ENCODE measurements at regions not wholly inside any gene's neighbourhood (a gene's known extent, or its start where the extent isn't known, plus 50 kb on each side); places are given as distances from the start of the nearest gene placed in this dataset.

- DNase-seq: no peak
These were observed 227.7 kb downstream of the BCAT1 start for GRCh38 chr12:24721191-24721590.

DNA sequence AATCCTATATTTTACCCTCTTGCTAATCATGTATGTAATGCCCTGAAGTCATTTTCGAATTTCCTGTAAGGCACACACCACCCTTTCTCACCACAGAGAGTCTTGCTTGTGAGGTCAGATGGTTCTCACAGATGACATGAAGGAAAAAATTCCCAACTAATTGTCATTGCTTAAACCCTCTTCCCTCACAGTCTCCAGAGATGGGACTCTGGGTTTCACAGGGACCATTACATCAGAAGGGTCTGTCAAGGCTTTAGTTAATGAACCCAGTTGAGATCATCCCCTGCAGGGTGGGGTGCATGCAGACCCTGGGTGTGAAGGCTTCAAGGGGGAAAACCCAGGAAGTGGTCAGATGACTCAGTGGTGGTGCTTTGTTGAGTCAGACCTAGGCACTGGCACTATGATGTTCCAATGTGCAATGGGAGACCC is 229.6 kb downstream of the BCAT1 start:
- DNase-seq: no peak

DNA sequence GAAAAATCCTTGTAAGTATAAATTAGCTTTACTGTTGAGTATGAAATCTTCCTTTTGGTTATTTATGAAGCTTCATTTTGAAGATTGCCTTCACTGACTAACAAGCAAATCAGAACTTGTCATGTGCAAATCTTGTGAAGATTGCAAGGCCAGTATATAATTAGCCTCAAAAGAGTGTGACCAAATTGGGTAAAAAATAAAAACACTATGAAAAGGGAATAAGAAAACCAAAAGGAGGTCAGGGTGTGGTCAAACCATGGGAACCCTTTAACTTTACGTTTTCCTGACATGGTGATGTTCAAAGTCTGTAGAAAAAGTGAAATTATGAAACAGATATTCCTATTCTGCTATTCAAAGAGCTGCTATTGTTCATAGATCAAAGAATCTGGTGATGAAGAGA is 230.3 kb downstream of the BCAT1 start:
- DNase-seq: no peak

- DNase-seq: no peak
These were observed 234.7 kb downstream of the BCAT1 start for GRCh38 chr12:24714237-24714636.

DNA sequence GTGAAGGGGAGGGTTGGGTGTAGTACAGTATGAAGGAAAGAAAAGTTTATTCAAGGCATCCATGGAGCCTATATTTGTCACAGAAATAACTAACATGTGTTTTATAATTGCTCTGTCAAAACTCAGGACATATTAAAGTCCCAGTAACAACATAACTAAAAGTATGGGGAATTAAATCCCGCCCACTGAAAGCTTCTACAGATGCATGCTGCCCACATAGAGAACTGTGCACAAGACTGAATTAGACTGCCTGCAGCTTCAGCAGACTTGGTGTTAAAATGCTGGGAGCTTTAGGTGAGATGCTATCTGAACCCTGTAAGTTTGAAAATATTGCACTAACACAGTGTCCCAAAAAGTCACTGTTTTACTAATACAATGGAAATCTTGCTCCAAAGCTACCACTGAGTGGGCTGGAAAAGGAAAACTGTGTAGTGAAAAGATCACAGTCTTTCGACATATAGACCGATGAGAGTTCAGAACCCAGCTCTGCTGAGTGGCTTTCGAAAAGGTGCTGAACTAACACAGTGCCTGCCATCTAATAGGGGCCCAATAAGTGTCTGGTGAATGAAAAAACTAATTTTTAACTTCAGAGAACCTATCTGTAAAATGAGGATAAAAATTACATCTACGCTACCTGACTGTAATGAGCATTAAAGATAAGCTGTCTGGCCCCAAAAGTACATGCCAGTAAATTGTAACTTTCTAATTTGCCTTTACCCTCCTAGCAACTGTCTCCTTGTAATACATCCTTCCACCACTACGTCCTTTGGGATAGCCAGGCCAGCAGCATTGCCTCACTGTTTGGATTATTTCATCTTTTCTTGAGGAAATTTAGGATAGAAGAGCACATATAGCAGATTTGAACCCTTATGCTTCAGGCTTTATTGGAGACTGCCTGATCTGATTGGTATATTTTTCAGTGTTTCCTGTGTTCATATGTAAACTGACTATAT is 237.6 kb downstream of the BCAT1 start:
- no peak for DNase-seq

DNA sequence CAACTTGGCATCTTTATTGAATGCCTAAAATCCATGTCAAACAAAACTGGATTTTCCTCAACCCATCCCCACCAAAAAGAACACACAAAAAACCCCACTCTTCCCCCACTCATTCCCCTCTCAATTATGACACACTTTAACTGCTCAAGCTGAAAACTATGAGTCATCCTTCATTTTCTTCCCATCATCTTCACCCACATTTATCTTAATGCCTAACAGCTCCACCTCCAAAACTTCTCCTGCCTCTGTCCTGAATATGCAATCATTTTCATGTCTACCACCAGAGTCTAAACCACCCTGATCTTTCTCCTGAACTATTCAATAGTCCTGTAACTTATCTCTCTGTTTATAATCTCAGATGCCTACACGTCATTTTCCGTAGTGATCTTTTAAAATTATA is 239.7 kb downstream of the BCAT1 start:
- DNase-seq: no peak

DNA sequence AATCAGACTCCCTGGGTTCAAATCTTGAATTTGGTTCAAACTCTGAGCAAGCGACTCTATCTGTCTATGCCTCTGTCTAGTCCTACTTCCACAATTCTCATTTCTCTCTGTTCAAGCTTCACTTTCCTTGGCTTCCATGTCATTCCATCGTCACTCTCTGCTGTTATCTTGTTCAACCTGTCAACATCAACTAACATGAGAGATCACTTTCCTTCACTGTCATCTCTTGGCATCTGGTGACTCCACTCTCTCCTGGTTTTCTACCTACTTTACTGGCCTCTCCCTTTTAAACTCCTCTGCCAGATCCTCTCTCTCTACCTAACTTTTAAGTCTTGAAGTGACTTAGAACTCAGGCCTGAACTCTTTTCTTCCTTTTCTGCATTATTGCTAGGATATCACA is 240.2 kb downstream of the BCAT1 start:
- DNase-seq: no peak

- DNase-seq: no peak
These were observed 240.9 kb downstream of the BCAT1 start for GRCh38 chr12:24708043-24708442.

GRCh38 chr12:24707334-24707733 is 241.6 kb downstream of the BCAT1 start:
- DNase-seq: no peak

DNA sequence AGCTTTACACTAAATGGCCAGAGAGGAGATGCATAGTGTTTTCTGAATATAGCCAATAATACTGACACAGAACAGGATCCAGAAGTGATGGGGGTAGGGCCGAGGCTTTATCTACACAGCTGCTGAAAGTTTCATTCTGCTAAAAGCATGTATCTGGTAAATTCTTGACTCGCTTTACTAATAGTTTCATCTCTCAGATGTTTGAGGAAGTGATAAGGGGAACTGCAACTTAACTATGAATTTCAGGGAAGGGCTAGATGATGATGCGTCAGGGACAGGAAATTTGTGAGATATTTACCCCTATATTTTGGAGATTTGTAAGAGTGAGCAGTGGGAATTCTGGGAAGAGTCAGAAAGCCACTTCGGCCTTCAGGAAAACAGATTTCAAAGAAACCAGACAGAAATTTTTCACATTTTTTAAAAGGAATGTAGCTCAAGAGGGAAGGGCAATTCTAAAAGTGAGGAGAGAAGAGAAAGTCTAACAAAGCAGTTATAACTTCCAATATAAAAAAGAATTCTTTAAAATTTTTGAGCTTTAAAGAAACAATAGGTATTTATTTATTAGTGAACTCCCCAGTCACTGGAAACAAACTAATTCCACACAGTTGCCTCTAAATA is 243.1 kb downstream of the BCAT1 start:
- no peak for DNase-seq

DNA sequence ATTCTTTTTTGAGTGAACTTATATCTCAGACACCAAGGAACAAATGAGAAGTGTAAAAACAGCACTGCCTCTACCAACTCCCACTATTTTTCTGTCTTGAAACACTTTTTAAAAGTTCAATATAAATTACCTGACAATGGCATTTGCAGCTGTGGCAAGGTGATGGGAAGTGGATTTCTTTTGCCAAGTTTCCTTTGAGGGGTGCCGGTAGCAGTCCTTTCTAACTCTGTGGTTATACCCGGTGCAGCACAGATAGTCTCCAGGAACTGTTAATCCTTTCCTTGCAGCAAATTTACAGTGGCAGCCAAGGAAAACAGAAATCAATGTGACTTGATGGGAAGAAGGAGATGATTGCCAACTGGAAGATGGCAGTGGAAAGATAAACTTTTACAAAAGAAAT is 243.7 kb downstream of the BCAT1 start:
- DNase-seq: no peak

- DNase-seq: no peak
These were observed 247.6 kb downstream of the BCAT1 start for GRCh38 chr12:24701343-24701742.

GRCh38 chr12:24698972-24699371 is 249.9 kb downstream of the BCAT1 start:
- DNase-seq: no peak

- no peak for DNase-seq
These were observed 251.1 kb downstream of the BCAT1 start for GRCh38 chr12:24697769-24698168.

DNA sequence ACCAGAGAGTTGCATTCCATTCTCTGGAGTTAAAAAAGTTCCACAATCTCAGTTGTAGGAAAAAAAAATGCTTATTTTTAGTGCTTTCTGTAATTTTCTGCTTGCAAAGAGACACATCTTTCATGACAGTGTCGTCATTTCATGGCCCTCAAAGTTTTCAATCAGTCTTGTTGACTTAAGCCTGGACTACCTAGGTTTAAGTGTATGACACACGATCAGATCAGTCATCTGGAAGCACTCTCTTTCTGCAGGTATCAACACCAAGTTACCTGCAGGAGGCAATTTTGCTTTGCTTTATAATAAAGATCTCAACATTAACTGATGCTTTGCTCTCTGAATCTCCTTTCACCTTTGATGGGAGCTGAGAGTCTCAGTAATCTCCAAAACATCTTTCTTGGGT is 251.6 kb downstream of the BCAT1 start:
- no peak for DNase-seq

GRCh38 chr12:24696800-24697199 is 252.1 kb downstream of the BCAT1 start:
- DNase-seq: no peak

- DNase-seq: no peak
These were observed 253.1 kb downstream of the BCAT1 start for GRCh38 chr12:24695657-24696329.

DNA sequence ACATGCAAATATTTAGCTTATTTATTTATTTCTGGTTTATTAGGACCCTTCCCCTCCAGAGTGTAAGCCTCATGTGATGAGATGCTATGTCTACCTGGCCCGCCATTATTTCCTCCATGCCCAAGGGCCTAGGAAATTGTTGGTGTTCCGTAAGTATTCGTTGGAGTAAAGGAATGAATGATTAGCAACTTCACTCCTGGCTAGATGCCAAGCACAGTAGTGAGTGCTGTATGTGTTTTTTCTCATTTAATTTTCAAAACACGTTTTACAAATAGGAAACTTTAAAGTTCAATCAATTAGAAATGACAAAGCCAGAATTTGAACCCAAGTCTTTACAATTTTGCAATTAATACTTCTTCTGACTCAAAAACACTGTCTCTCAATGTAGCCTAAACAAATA is 253.8 kb downstream of the BCAT1 start:
- DNase-seq: no peak

GRCh38 chr12:24688601-24689000 is 260.3 kb downstream of the BCAT1 start:
- DNase-seq: no peak

DNA sequence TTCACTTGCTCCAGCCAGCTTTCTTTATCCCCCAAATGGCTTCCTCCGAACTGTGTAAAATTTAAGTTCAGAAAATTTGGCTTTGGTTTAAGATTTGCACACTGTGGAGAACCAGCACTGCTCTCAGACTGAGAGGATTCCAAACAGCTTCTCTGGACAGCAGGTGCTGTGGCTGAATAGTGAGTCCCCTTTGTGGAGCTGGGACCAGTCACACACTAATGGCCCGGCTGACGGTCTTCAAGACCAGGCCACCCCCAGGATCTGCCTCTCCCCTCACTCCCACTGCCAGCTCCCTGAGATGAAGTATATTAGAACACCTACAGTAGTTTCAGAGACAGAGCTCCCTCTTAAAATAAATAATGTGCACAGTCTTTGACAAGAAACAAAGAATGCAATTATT is 267.3 kb downstream of the BCAT1 start:
- DNase-seq: no peak

DNA sequence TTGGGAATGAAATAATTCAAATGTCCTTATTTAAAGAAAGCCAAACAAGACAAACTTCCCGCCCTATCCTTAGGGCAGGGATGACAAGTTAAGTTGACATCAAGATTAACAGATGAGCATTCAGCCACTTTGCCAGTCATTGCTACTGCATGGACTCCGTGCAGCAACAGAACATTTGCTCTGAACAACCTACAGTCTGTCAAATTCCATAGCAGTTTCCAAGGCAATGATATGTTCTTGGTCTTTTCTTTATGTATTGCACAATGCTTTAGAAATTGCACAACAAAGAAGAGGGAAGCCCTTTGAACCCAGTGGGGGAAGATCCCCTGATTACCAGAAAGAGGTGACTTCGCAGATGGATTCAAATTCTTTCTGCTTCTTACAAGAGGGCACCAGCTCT is 269.8 kb downstream of the BCAT1 start:
- no peak for DNase-seq

DNA sequence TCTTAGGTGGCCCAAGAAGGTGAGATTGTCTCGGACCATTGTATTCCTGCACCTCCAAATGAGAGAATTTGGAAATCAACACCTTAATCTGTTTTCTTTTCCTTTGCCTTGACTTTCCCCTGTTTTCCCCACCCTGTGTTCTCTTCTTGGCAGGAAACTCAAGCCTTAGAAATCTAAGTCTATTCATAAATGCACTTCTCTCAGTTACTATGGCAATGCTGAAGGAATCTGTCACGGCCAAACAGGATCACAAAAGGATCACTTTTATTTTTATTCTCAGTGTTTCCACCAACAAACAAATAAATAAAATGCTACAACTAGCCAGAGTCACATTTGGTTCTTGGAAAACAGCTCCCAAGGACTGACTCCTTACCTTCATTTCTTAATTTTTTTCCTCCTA is 270.5 kb downstream of the BCAT1 start:
- DNase-seq: peak; percentile 23

- no peak for DNase-seq
These were observed 280.3 kb downstream of the BCAT1 start for GRCh38 chr12:24668563-24668962.
